Activated CD4-positive, alpha-beta T cell treated with anti-CD3 and anti-CD28 coated beads, Interleukin-2, amount 10 ng/mL, durations not matched to agents 7 days and 5 days (primary cell): ENCODE measurements at regions not wholly inside any gene's neighbourhood (a gene's known extent, or its start where the extent isn't known, plus 50 kb on each side); places are given as distances from the start of the nearest gene placed in this dataset.

Experiments used
- CTCF ChIA-PET: fragments of 350-600 bp; sonication (Branson Sonifier 250); formaldehyde crosslinking; loops from one replicate; lab custom pipeline; 2021; ENCODE audit warnings: antibody characterized with exemption; lab: Charles Lee
- POLR2A ChIA-PET: fragments of 350-600 bp; sonication (Branson Sonifier 250); formaldehyde crosslinking; loops from one replicate; lab custom pipeline; 2021; ENCODE audit warnings: antibody characterized with exemption; lab: Charles Lee
- DNase-seq: peaks from one replicate; pipeline ENCODE4 v3.0.0-alpha.2; 2020
- H3K27ac Mint-ChIP-seq: one replicate; pipeline ENCODE4 v1.8.0; 2021; ENCODE audit warnings: mild to moderate bottlenecking, moderate library complexity, mixed read lengths
- H3K27me3 Mint-ChIP-seq: one replicate; pipeline ENCODE4 v1.8.0; 2021; ENCODE audit warnings: mixed read lengths
- H3K36me3 Mint-ChIP-seq: one replicate; pipeline ENCODE4 v1.8.0; 2021; ENCODE audit warnings: low read depth, mixed read lengths
- H3K4me1 Mint-ChIP-seq: one replicate; pipeline ENCODE4 v1.8.0; 2021; ENCODE audit warnings: mixed read lengths
- H3K4me3 Mint-ChIP-seq: one replicate; pipeline ENCODE4 v1.8.0; 2021; ENCODE audit warnings: mild to moderate bottlenecking, moderate library complexity, mixed read lengths
- H3K9me3 Mint-ChIP-seq: one replicate; pipeline ENCODE4 v1.8.0; 2021; ENCODE audit warnings: mixed read lengths

GRCh38 chr9:38308136-38308535 lies 84.4 kb upstream of the ALDH1B1 start:
- Mint-ChIP-seq H3K27me3 (no peaks in the 10 kb centered on the region), H3K4me1 (no peaks in the 10 kb centered on the region), H3K36me3 (no peaks in the 10 kb centered on the region), H3K9me3 (no peaks in the 10 kb centered on the region), H3K4me3 (no peak overlapping the region), H3K27ac (no peak overlapping the region)
- ChIA-PET CTCF (no interaction called here), POLR2A (no interaction called here)
- DNase-seq: no peak

GRCh38 chr9:38306899-38307298 lies 85.6 kb upstream of the ALDH1B1 start:
- H3K4me3 Mint-ChIP-seq: no peak overlapping the region
- POLR2A ChIA-PET: no interaction called here
- no peaks in the 10 kb centered on the region for H3K27me3 Mint-ChIP-seq
- H3K27ac Mint-ChIP-seq: no peak overlapping the region
- H3K36me3 Mint-ChIP-seq: no peaks in the 10 kb centered on the region
- no peak for DNase-seq
- CTCF ChIA-PET: no interaction called here
- H3K4me1 Mint-ChIP-seq: no peaks in the 10 kb centered on the region
- no peaks in the 10 kb centered on the region for H3K9me3 Mint-ChIP-seq

- no peak overlapping the region for H3K27ac Mint-ChIP-seq
- no peaks in the 10 kb centered on the region for H3K27me3 Mint-ChIP-seq
- no peak overlapping the region for H3K4me3 Mint-ChIP-seq
- no peaks in the 10 kb centered on the region for H3K4me1 Mint-ChIP-seq
- H3K36me3 Mint-ChIP-seq: no peaks in the 10 kb centered on the region
- no peaks in the 10 kb centered on the region for H3K9me3 Mint-ChIP-seq
- ChIA-PET CTCF (no interaction called here), POLR2A (no interaction called here)
- DNase-seq: no peak
Measured at GRCh38 chr9:38305582-38305981, 86.9 kb upstream of the ALDH1B1 start.

- no peaks in the 10 kb centered on the region for H3K36me3 Mint-ChIP-seq
- ChIA-PET POLR2A (interaction anchor here (0.7 kb wide), 1 partner anchor 70 kb away, joined by 4 read pairs; no protein-coding TSS in a partner anchor), CTCF (no interaction called here)
- no peak overlapping the region for H3K27ac Mint-ChIP-seq
- H3K4me3 Mint-ChIP-seq: no peak overlapping the region
- H3K27me3 Mint-ChIP-seq: no peaks in the 10 kb centered on the region
- DNase-seq: no peak
- H3K9me3 Mint-ChIP-seq: no peaks in the 10 kb centered on the region
- no peaks in the 10 kb centered on the region for H3K4me1 Mint-ChIP-seq
Measured at GRCh38 chr9:38301376-38302106, 91.0 kb upstream of the ALDH1B1 start.

GRCh38 chr9:38299856-38300255 lies 92.6 kb upstream of the ALDH1B1 start:
- ChIA-PET POLR2A (no interaction called here), CTCF (interaction anchor here (1.7 kb wide), 1 partner anchor 12 kb away, joined by 4 read pairs; no protein-coding TSS in a partner anchor)
- Mint-ChIP-seq H3K27me3 (no peaks in the 10 kb centered on the region), H3K4me1 (no peaks in the 10 kb centered on the region), H3K27ac (no peak overlapping the region), H3K4me3 (no peak overlapping the region), H3K9me3 (no peaks in the 10 kb centered on the region), H3K36me3 (no peaks in the 10 kb centered on the region)
- no peak for DNase-seq

- ChIA-PET CTCF (interaction anchor here (1.7 kb wide), 1 partner anchor 11 kb away, joined by 4 read pairs; no protein-coding TSS in a partner anchor), POLR2A (no interaction called here)
- Mint-ChIP-seq H3K27ac (no peak overlapping the region), H3K4me1 (no peaks in the 10 kb centered on the region), H3K27me3 (no peaks in the 10 kb centered on the region), H3K4me3 (no peak overlapping the region), H3K36me3 (no peaks in the 10 kb centered on the region), H3K9me3 (no peaks in the 10 kb centered on the region)
- DNase-seq: no peak
Measured at GRCh38 chr9:38298904-38299303, 93.6 kb upstream of the ALDH1B1 start.

GRCh38 chr9:38298503-38298902 lies 94.0 kb upstream of the ALDH1B1 start:
- Mint-ChIP-seq H3K4me3 (no peak overlapping the region), H3K27ac (no peak overlapping the region), H3K4me1 (no peaks in the 10 kb centered on the region), H3K36me3 (no peaks in the 10 kb centered on the region), H3K27me3 (no peaks in the 10 kb centered on the region), H3K9me3 (no peaks in the 10 kb centered on the region)
- DNase-seq: no peak
- ChIA-PET POLR2A (no interaction called here), CTCF (interaction anchor here (0.6 to 1.7 kb wide), 2 partner anchors 11 to 846 kb away, joined by 3 to 4 read pairs; no protein-coding TSS in a partner anchor)

- no peak for DNase-seq
- Mint-ChIP-seq H3K4me3 (no peak overlapping the region), H3K27me3 (no peaks in the 10 kb centered on the region), H3K4me1 (no peaks in the 10 kb centered on the region), H3K9me3 (no peaks in the 10 kb centered on the region), H3K27ac (no peak overlapping the region), H3K36me3 (no peaks in the 10 kb centered on the region)
- POLR2A ChIA-PET: no interaction called here
- CTCF ChIA-PET: no interaction called here
Measured at GRCh38 chr9:38296807-38297206, 95.7 kb upstream of the ALDH1B1 start.

- ChIA-PET CTCF (no interaction called here), POLR2A (no interaction called here)
- Mint-ChIP-seq H3K9me3 (no peaks in the 10 kb centered on the region), H3K27me3 (no peaks in the 10 kb centered on the region), H3K36me3 (no peaks in the 10 kb centered on the region), H3K4me3 (no peak overlapping the region), H3K4me1 (no peaks in the 10 kb centered on the region), H3K27ac (no peak overlapping the region)
- no peak for DNase-seq
Measured at GRCh38 chr9:38295764-38296163, 96.7 kb upstream of the ALDH1B1 start.

GRCh38 chr9:38294220-38294960 lies 98.1 kb upstream of the ALDH1B1 start:
- Mint-ChIP-seq H3K4me3 (no peak overlapping the region), H3K4me1 (no peaks in the 10 kb centered on the region), H3K9me3 (no peaks in the 10 kb centered on the region), H3K27ac (no peak overlapping the region), H3K36me3 (no peaks in the 10 kb centered on the region), H3K27me3 (no peaks in the 10 kb centered on the region)
- no peak for DNase-seq
- ChIA-PET POLR2A (no interaction called here), CTCF (no interaction called here)

- H3K27me3 Mint-ChIP-seq: no peaks in the 10 kb centered on the region
- no peak overlapping the region for H3K27ac Mint-ChIP-seq
- POLR2A ChIA-PET: no interaction called here
Measured at GRCh38 chr9:38293022-38293421, 99.5 kb upstream of the ALDH1B1 start.

GRCh38 chr9:38292480-38292879 lies 100.0 kb upstream of the ALDH1B1 start:
- H3K4me3 Mint-ChIP-seq: no peak overlapping the region
- no peaks in the 10 kb centered on the region for H3K36me3 Mint-ChIP-seq
- no peaks in the 10 kb centered on the region for H3K4me1 Mint-ChIP-seq
- ChIA-PET POLR2A (no interaction called here), CTCF (no interaction called here)
- H3K27ac Mint-ChIP-seq: no peak overlapping the region
- no peaks in the 10 kb centered on the region for H3K27me3 Mint-ChIP-seq
- no peak for DNase-seq
- H3K9me3 Mint-ChIP-seq: no peaks in the 10 kb centered on the region

More at GRCh38 chr9:38293022-38293421, 99.5 kb upstream of the ALDH1B1 start:
- no peak overlapping the region for H3K4me3 Mint-ChIP-seq
- H3K4me1 Mint-ChIP-seq: no peaks in the 10 kb centered on the region
- no peaks in the 10 kb centered on the region for H3K9me3 Mint-ChIP-seq
- no peaks in the 10 kb centered on the region for H3K36me3 Mint-ChIP-seq
- CTCF ChIA-PET: no interaction called here
- no peak for DNase-seq

GRCh38 chr9:38289866-38290245 lies 102.6 kb upstream of the ALDH1B1 start:
- H3K4me3 Mint-ChIP-seq: no peak overlapping the region
- POLR2A ChIA-PET: no interaction called here
- no peaks in the 10 kb centered on the region for H3K27me3 Mint-ChIP-seq
- H3K4me1 Mint-ChIP-seq: no peaks in the 10 kb centered on the region
- CTCF ChIA-PET: no interaction called here
- no peaks in the 10 kb centered on the region for H3K36me3 Mint-ChIP-seq
- DNase-seq: no peak
- no peaks in the 10 kb centered on the region for H3K9me3 Mint-ChIP-seq
- no peak overlapping the region for H3K27ac Mint-ChIP-seq
